ENCODE measurements at regions not wholly inside any gene's neighbourhood (a gene's known extent, or its start where the extent isn't known, plus 50 kb on each side); places are given as distances from the start of the nearest gene placed in this dataset.

GRCh38 chr2:113829761-113830160, 60.1 kb upstream of the ACTR3 start:
- Histone ChIP-seq H3K27ac (no peak overlapping the region), H3K4me1 (no peaks in the 10 kb centered on the region), H3K9me3 (no peaks in the 10 kb centered on the region), H3K4me3 (no peak overlapping the region), H3K27me3 (no peaks in the 10 kb centered on the region), H3K36me3 (no peaks in the 10 kb centered on the region)
- no peak for DNase-seq
- no peak for ATAC-seq
- TF ChIP-seq CTCF (IDR thresholded peaks at IDR 0.05) = no peak
- intact Hi-C loops (cut with DNase I) = no loop called here

- ATAC-seq = no peak
- H3K9me3 ChIP-seq = no peaks in the 10 kb centered on the region
- H3K27me3 ChIP-seq = no peaks in the 10 kb centered on the region
- no peak for TF ChIP-seq CTCF (IDR thresholded peaks at IDR 0.05)
- no peaks in the 10 kb centered on the region for H3K4me1 ChIP-seq
- no peak overlapping the region for H3K4me3 ChIP-seq
- intact Hi-C loops (cut with DNase I) = no loop called here
- no peak overlapping the region for H3K27ac ChIP-seq
- no peaks in the 10 kb centered on the region for H3K36me3 ChIP-seq
- DNase-seq = no peak
Measured at GRCh38 chr2:113829270-113829669, 60.6 kb upstream of the ACTR3 start.

- DNase-seq = no peak
- TF ChIP-seq CTCF (IDR thresholded peaks at IDR 0.05) = no peak
- intact Hi-C loops (cut with DNase I) = no loop called here
- no peaks in the 10 kb centered on the region for H3K9me3 ChIP-seq
- H3K27me3 ChIP-seq = no peaks in the 10 kb centered on the region
- no peaks in the 10 kb centered on the region for H3K4me1 ChIP-seq
- no peak overlapping the region for H3K4me3 ChIP-seq
- no peaks in the 10 kb centered on the region for H3K36me3 ChIP-seq
- no peak overlapping the region for H3K27ac ChIP-seq
- no peak for ATAC-seq
Measured at GRCh38 chr2:113828049-113828742, 61.7 kb upstream of the ACTR3 start.

GRCh38 chr2:113827426-113827825, 62.5 kb upstream of the ACTR3 start:
- Histone ChIP-seq H3K4me3 (no peak overlapping the region), H3K27me3 (no peaks in the 10 kb centered on the region), H3K36me3 (no peaks in the 10 kb centered on the region), H3K9me3 (no peaks in the 10 kb centered on the region), H3K4me1 (no peaks in the 10 kb centered on the region), H3K27ac (no peak overlapping the region)
- no peak for TF ChIP-seq CTCF (IDR thresholded peaks at IDR 0.05)
- intact Hi-C loops (cut with DNase I) = no loop called here
- ATAC-seq (no peak), DNase-seq (no peak)

GRCh38 chr2:113826346-113827285, 63.3 kb upstream of the ACTR3 start:
- Histone ChIP-seq H3K4me1 (no peaks in the 10 kb centered on the region), H3K27ac (no peak overlapping the region), H3K36me3 (no peaks in the 10 kb centered on the region), H3K9me3 (no peaks in the 10 kb centered on the region), H3K27me3 (no peaks in the 10 kb centered on the region), H3K4me3 (no peak overlapping the region)
- TF ChIP-seq CTCF (IDR thresholded peaks at IDR 0.05) = no peak
- intact Hi-C loops (cut with DNase I) = no loop called here
- no peak for ATAC-seq
- DNase-seq = no peak

Measured in upper lobe of right lung (tissue), 1 donor.